DND-41 (cell line): ENCODE measurements at regions not wholly inside any gene's neighbourhood (a gene's known extent, or its start where the extent isn't known, plus 50 kb on each side); places are given as distances from the start of the nearest gene placed in this dataset.

Source experiments
- EZH2 ChIP-seq: IDR thresholded peaks from 3 replicates; pipeline ENCODE4 v1.6.1; 2012; ENCODE audit warnings: borderline replicate concordance, low read depth, mild to moderate bottlenecking, moderate library complexity, low read length, inconsistent platforms; ENCODE audit not compliant: severe bottlenecking
- TF ChIP-seq, protein P1 (sequence below): IDR thresholded peaks from 2 replicates; pipeline ENCODE4 v1.5.1; 2012; ENCODE audit warnings: borderline replicate concordance, low read length, moderate library complexity, mild to moderate bottlenecking; ENCODE audit not compliant: poor library complexity, severe bottlenecking; ENCODE audit errors: extremely low read depth

DNA sequence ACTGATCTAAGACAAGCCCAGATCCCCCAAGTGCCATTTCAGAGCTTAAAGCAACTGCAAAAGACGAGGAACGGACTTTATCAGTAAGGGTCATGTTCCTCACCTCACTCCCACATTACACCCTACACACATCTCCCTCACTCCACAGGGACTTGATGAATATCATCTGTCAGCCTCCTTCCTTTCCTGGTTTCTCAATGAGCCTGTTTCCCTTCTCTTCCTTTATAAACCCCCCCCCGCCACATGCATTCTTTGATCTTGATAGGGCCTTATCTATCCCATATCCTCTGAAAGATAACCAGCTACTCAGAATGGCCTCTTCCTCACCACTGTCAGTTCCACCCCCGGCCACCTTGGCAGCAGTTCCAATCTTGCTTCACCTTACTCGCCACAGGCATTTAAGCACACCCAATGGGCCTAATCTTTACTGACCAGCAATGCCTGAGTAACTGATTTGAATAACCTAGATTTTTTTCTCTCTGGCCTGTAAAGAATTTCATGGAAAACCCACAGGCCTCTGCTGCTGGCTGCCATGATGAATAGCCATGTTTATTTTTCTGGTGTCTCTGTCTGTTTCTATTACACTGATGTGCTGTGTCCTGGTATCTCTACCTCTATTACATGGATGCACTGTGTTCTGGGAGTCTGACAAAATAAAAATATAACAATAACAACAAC is 138.7 kb downstream of the PHLDA1 start:
- TF ChIP-seq, protein P1, sequence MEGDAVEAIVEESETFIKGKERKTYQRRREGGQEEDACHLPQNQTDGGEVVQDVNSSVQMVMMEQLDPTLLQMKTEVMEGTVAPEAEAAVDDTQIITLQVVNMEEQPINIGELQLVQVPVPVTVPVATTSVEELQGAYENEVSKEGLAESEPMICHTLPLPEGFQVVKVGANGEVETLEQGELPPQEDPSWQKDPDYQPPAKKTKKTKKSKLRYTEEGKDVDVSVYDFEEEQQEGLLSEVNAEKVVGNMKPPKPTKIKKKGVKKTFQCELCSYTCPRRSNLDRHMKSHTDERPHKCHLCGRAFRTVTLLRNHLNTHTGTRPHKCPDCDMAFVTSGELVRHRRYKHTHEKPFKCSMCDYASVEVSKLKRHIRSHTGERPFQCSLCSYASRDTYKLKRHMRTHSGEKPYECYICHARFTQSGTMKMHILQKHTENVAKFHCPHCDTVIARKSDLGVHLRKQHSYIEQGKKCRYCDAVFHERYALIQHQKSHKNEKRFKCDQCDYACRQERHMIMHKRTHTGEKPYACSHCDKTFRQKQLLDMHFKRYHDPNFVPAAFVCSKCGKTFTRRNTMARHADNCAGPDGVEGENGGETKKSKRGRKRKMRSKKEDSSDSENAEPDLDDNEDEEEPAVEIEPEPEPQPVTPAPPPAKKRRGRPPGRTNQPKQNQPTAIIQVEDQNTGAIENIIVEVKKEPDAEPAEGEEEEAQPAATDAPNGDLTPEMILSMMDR, result no peak
- no peak for TF ChIP-seq EZH2
